ENCODE measurements at regions not wholly inside any gene's neighbourhood (a gene's known extent, or its start where the extent isn't known, plus 50 kb on each side); places are given as distances from the start of the nearest gene placed in this dataset.

GRCh38 chr18:71625556-71626090 is 918.5 kb downstream of the CBLN2 start:
- Mint-ChIP-seq H3K9me3 (no peaks in the 10 kb centered on the region), H3K4me1 (no peaks in the 10 kb centered on the region), H3K27ac (no peak overlapping the region), H3K4me3 (no peak overlapping the region), H3K36me3 (ENCODE audit: low read depth) (no peaks in the 10 kb centered on the region), H3K27me3 (ENCODE audit: low read depth) (no peaks in the 10 kb centered on the region)
- no peak for TF ChIP-seq CTCF (IDR thresholded peaks at IDR 0.05; ENCODE audit: unreplicated experiment in 3 of 3)

GRCh38 chr18:71598374-71598773 is 945.8 kb downstream of the CBLN2 start:
- no peaks in the 10 kb centered on the region for H3K36me3 Mint-ChIP-seq (ENCODE audit: low read depth)

GRCh38 chr18:71597219-71597618 is 946.9 kb downstream of the CBLN2 start:
- Mint-ChIP-seq H3K4me1 (no peaks in the 10 kb centered on the region), H3K4me3 (no peak overlapping the region), H3K36me3 (ENCODE audit: low read depth) (no peaks in the 10 kb centered on the region), H3K9me3 (no peaks in the 10 kb centered on the region), H3K27ac (no peak overlapping the region), H3K27me3 (ENCODE audit: low read depth) (no peaks in the 10 kb centered on the region)
- no peak for TF ChIP-seq CTCF (IDR thresholded peaks at IDR 0.05; ENCODE audit: unreplicated experiment in 3 of 3)

More at GRCh38 chr18:71598374-71598773, 945.8 kb downstream of the CBLN2 start:
- H3K4me3 Mint-ChIP-seq: no peak overlapping the region
- H3K9me3 Mint-ChIP-seq: no peaks in the 10 kb centered on the region
- no peak overlapping the region for H3K27ac Mint-ChIP-seq
- H3K4me1 Mint-ChIP-seq: no peaks in the 10 kb centered on the region
- no peaks in the 10 kb centered on the region for H3K27me3 Mint-ChIP-seq (ENCODE audit: low read depth)
- no peak for TF ChIP-seq CTCF (IDR thresholded peaks at IDR 0.05; ENCODE audit: unreplicated experiment in 3 of 3)

GRCh38 chr18:71583252-71583651 is 960.9 kb downstream of the CBLN2 start:
- no peak for TF ChIP-seq CTCF (IDR thresholded peaks at IDR 0.05; ENCODE audit: unreplicated experiment in 3 of 3)
- Mint-ChIP-seq H3K27me3 (ENCODE audit: low read depth) (no peaks in the 10 kb centered on the region), H3K4me1 (no peaks in the 10 kb centered on the region), H3K36me3 (ENCODE audit: low read depth) (no peaks in the 10 kb centered on the region), H3K4me3 (no peak overlapping the region), H3K9me3 (no peaks in the 10 kb centered on the region), H3K27ac (no peak overlapping the region)

GRCh38 chr18:71554686-71555085 is 989.5 kb downstream of the CBLN2 start:
- Mint-ChIP-seq H3K27ac (no peak overlapping the region), H3K4me1 (no peaks in the 10 kb centered on the region), H3K27me3 (ENCODE audit: low read depth) (no peaks in the 10 kb centered on the region), H3K4me3 (no peak overlapping the region), H3K9me3 (no peaks in the 10 kb centered on the region), H3K36me3 (ENCODE audit: low read depth) (no peaks in the 10 kb centered on the region)
- no peak for TF ChIP-seq CTCF (IDR thresholded peaks at IDR 0.05; ENCODE audit: unreplicated experiment in 3 of 3)

GRCh38 chr18:71541643-71542042 is 1002.5 kb downstream of the CBLN2 start:
- H3K4me1 Mint-ChIP-seq: no peaks in the 10 kb centered on the region
- H3K36me3 Mint-ChIP-seq (ENCODE audit: low read depth): no peaks in the 10 kb centered on the region

More at GRCh38 chr18:71541643-71542042, 1002.5 kb downstream of the CBLN2 start:
- TF ChIP-seq CTCF (IDR thresholded peaks at IDR 0.05; ENCODE audit: unreplicated experiment in 3 of 3): no peak
- Mint-ChIP-seq H3K4me3 (no peak overlapping the region), H3K27ac (no peak overlapping the region), H3K27me3 (ENCODE audit: low read depth) (no peaks in the 10 kb centered on the region), H3K9me3 (no peaks in the 10 kb centered on the region)
